ENCODE measurements at regions not wholly inside any gene's neighbourhood (a gene's known extent, or its start where the extent isn't known, plus 50 kb on each side); places are given as distances from the start of the nearest gene placed in this dataset. TPM values are rescaled to one million over a fixed set of nuclear protein-coding genes. Genes with fewer than 3 reads are reported as not detected.

- Histone ChIP-seq H3K9ac (no peak overlapping the region), H3K27ac (no peak overlapping the region), H3K27me3 (replicated peaks; ENCODE audit: insufficient read depth) (no peaks in the 10 kb centered on the region), H3K36me3 (ENCODE audit: low read depth) (no peaks in the 10 kb centered on the region), H3K4me2 (ENCODE audit: unreplicated experiment) (no peak overlapping the region), H3F3A (ENCODE audit: insufficient read depth) (no peaks in the 10 kb centered on the region), H3K79me2 (ENCODE audit: insufficient read depth) (no peaks in the 10 kb centered on the region), H2AFZ (no peak overlapping the region), H3K9me2 (ENCODE audit: insufficient read depth) (no peaks in the 10 kb centered on the region), H3K4me1 (ENCODE audit: insufficient read depth) (no peaks in the 10 kb centered on the region), H3K4me3 (no peak overlapping the region), H4K20me1 (ENCODE audit: insufficient read depth) (no peaks in the 10 kb centered on the region), H3K9me3 (ENCODE audit: low read depth) (no peaks in the 10 kb centered on the region)
- 55 to 56% methylated on average over 4 of the region's 4 CpGs for WGBS, 2 experiments (ENCODE audit: low coverage in 1 of 2, low lambda C conversion rate in 2 of 2, missing lambda C conversion rate in 2 of 2)
- in situ Hi-C loops (cut with MboI), result no loop called here
- TF ChIP-seq EZH2phosphoT487 (IDR thresholded peaks at IDR 0.05; ENCODE audit: insufficient read depth, low read depth), result no peak
- TF ChIP-seq EZH2 (IDR thresholded peaks at IDR 0.05; ENCODE audit: insufficient read depth, poor library complexity, severe bottlenecking), result no peak
- DNase-seq, result no peak
Observed at GRCh38 chr2:51093016-51093415, 61.1 kb upstream of the NRXN1 start.

- TF ChIP-seq EZH2phosphoT487 (IDR thresholded peaks at IDR 0.05; ENCODE audit: insufficient read depth, low read depth), result no peak
- TF ChIP-seq EZH2 (IDR thresholded peaks at IDR 0.05; ENCODE audit: insufficient read depth, poor library complexity, severe bottlenecking), result no peak
- Histone ChIP-seq H3K9me3 (ENCODE audit: low read depth) (no peaks in the 10 kb centered on the region), H3K27ac (no peak overlapping the region), H3K79me2 (ENCODE audit: insufficient read depth) (no peaks in the 10 kb centered on the region), H3K9me2 (ENCODE audit: insufficient read depth) (no peaks in the 10 kb centered on the region), H2AFZ (no peak overlapping the region), H3K9ac (no peak overlapping the region), H3K4me1 (ENCODE audit: insufficient read depth) (no peaks in the 10 kb centered on the region), H3K4me3 (no peak overlapping the region), H4K20me1 (ENCODE audit: insufficient read depth) (no peaks in the 10 kb centered on the region), H3F3A (ENCODE audit: insufficient read depth) (no peaks in the 10 kb centered on the region), H3K4me2 (ENCODE audit: unreplicated experiment) (no peak overlapping the region), H3K36me3 (ENCODE audit: low read depth) (no peaks in the 10 kb centered on the region), H3K27me3 (replicated peaks; ENCODE audit: insufficient read depth) (no peaks in the 10 kb centered on the region)
- in situ Hi-C loops (cut with MboI), result no loop called here
- DNase-seq, result no peak
- WGBS, 2 experiments (ENCODE audit: low coverage in 1 of 2, low lambda C conversion rate in 2 of 2, missing lambda C conversion rate in 2 of 2), result 34 to 40% methylated on average over 3 of the region's 3 CpGs
Observed at GRCh38 chr2:51085420-51086068, 53.6 kb upstream of the NRXN1 start.

- no peaks in the 10 kb centered on the region for H3F3A ChIP-seq (ENCODE audit: insufficient read depth)
- H3K9ac ChIP-seq, result no peak overlapping the region
- H3K27me3 ChIP-seq (replicated peaks; ENCODE audit: insufficient read depth), result no peaks in the 10 kb centered on the region
- TF ChIP-seq EZH2phosphoT487 (IDR thresholded peaks at IDR 0.05; ENCODE audit: insufficient read depth, low read depth) (no peak), EZH2 (IDR thresholded peaks at IDR 0.05; ENCODE audit: insufficient read depth, poor library complexity, severe bottlenecking) (no peak)
- H3K79me2 ChIP-seq (ENCODE audit: insufficient read depth), result no peaks in the 10 kb centered on the region
- H4K20me1 ChIP-seq (ENCODE audit: insufficient read depth), result no peaks in the 10 kb centered on the region
- no peak overlapping the region for H3K27ac ChIP-seq
- H2AFZ ChIP-seq, result no peak overlapping the region
- no peaks in the 10 kb centered on the region for H3K4me1 ChIP-seq (ENCODE audit: insufficient read depth)
- no peak overlapping the region for H3K4me2 ChIP-seq (ENCODE audit: unreplicated experiment)
- no peak overlapping the region for H3K4me3 ChIP-seq
- no peak for DNase-seq
- no peaks in the 10 kb centered on the region for H3K36me3 ChIP-seq (ENCODE audit: low read depth)
- no peaks in the 10 kb centered on the region for H3K9me2 ChIP-seq (ENCODE audit: insufficient read depth)
- in situ Hi-C loops (cut with MboI), result no loop called here
- WGBS, 2 experiments (ENCODE audit: low coverage in 1 of 2, low lambda C conversion rate in 2 of 2, missing lambda C conversion rate in 2 of 2), result 50 to 59% methylated on average over 2 of the region's 2 CpGs
- H3K9me3 ChIP-seq (ENCODE audit: low read depth), result no peaks in the 10 kb centered on the region
Observed at GRCh38 chr2:51084750-51085149, 52.8 kb upstream of the NRXN1 start.

MicroRNAs in the stretch of these regions (microRNA counts, 767-probe panel; counts per million panel counts)
- 447 counts per million, percentile 86 among the panel's probes with 10 or more counts for microRNA hsa-miR-4431

Small RNAs in the stretch of these regions (microRNA-seq; reads per million reads assigned to microRNA genes)
- gene MIR4431 (ENCODE audit: borderline number of aligned reads), result not detected

Small RNAs in the stretch of these regions (small RNA-seq; reads per million reads assigned to genes)
- gene AC010967.3 (ENCODE audit: low read depth, low replicate concordance) (not detected), gene AC069157.1 (ENCODE audit: low read depth, low replicate concordance) (not detected), gene AC097463.2 (ENCODE audit: low read depth, low replicate concordance) (not detected), gene CRYGGP (ENCODE audit: low read depth, low replicate concordance) (not detected), gene MIR4431 (ENCODE audit: low read depth, low replicate concordance) (not detected), gene RF00019 (ENCODE audit: low read depth, low replicate concordance) (not detected), gene RF00424 (ENCODE audit: low read depth, low replicate concordance) (not detected), gene RNU6-997P (ENCODE audit: low read depth, low replicate concordance) (not detected)

Data from GM23248 (cell line).